PC-3 (cell line): ENCODE measurements at regions not wholly inside any gene's neighbourhood (a gene's known extent, or its start where the extent isn't known, plus 50 kb on each side); places are given as distances from the start of the nearest gene placed in this dataset.

Experiments
- ATAC-seq: fragments of 200-7000 bp; cut with Tn5 transposase; 2 replicates; pipeline ENCODE4 v1.9.1; 2020; ENCODE audit warnings: mild to moderate bottlenecking, moderate library complexity
- BruUV-seq: library from RNA; stranded (reverse); fragments of 400-500 nt; replicated peaks from 2 replicates; lab custom pipeline; 2021; lab: Mats Ljungman, UMichigan
- CTCF ChIA-PET: fragments of 300-600 bp; sonication (Branson Sonifier 250); formaldehyde crosslinking; loops from one replicate; lab custom pipeline; 2022; ENCODE audit warnings: antibody characterized with exemption; lab: Charles Lee
- POLR2A ChIA-PET: fragments of 300-600 bp; sonication (Branson Sonifier 250); formaldehyde crosslinking; loops from one replicate; lab custom pipeline; 2022; ENCODE audit warnings: antibody characterized with exemption; ENCODE audit not compliant: unreplicated experiment; lab: Charles Lee
- DNase-seq: peaks from one replicate; pipeline ENCODE4 v3.0.0-alpha.2; 2015
- H2AFZ ChIP-seq: fragments of 300-600 bp; sonication (generic); 2 replicates; pipeline ENCODE4 v1.6.0; 2016; ENCODE audit warnings: antibody characterized with exemption, low read length
- H3F3A ChIP-seq: fragments of 300-600 bp; sonication (generic); one replicate; pipeline ENCODE4 v1.6.0; 2017; ENCODE audit warnings: antibody characterized with exemption, low read length, control low read depth, mild to moderate bottlenecking; ENCODE audit not compliant: unreplicated experiment
- H3K27ac ChIP-seq: fragments of 300-600 bp; sonication (generic); 2 replicates; pipeline ENCODE4 v1.5.1; 2016; ENCODE audit warnings: mild to moderate bottlenecking, low read length
- H3K27me3 ChIP-seq: fragments of 300-600 bp; sonication (generic); 2 replicates; pipeline ENCODE4 v1.6.1; 2016; ENCODE audit warnings: low read length, mixed read lengths
- H3K36me3 ChIP-seq: fragments of 300-600 bp; sonication (generic); 2 replicates; pipeline ENCODE4 v1.6.1; 2016; ENCODE audit warnings: low read depth, mixed run types, low read length, mixed read lengths
- H3K4me1 ChIP-seq: fragments of 300-600 bp; sonication (generic); 2 replicates; pipeline ENCODE4 v1.5.1; 2016; ENCODE audit warnings: low read length; ENCODE audit not compliant: insufficient read depth
- H3K4me2 ChIP-seq: fragments of 300-600 bp; sonication (generic); 2 replicates; pipeline ENCODE4 v1.6.0; 2016; ENCODE audit warnings: low read length
- H3K4me3 ChIP-seq: fragments of 300-600 bp; sonication (generic); 2 replicates; pipeline ENCODE4 v1.5.1; 2016; ENCODE audit warnings: mild to moderate bottlenecking, low read length, mixed read lengths
- H3K79me2 ChIP-seq: fragments of 300-600 bp; sonication (generic); 2 replicates; pipeline ENCODE4 v1.6.1; 2017; ENCODE audit warnings: low read length, mixed read lengths
- H3K9ac ChIP-seq: fragments of 300-600 bp; sonication (generic); 2 replicates; pipeline ENCODE4 v1.6.0; 2016; ENCODE audit warnings: mild to moderate bottlenecking, low read length
- H3K9me2 ChIP-seq: fragments of 300-600 bp; sonication (generic); replicated peaks from 2 replicates; pipeline ENCODE4 v1.6.1; 2016; ENCODE audit warnings: mixed run types, low read length, mixed read lengths
- H3K9me3 ChIP-seq: fragments of 300-600 bp; sonication (generic); 2 replicates; pipeline ENCODE4 v1.6.1; 2016; ENCODE audit warnings: low read length, mixed read lengths
- H4K20me1 ChIP-seq: fragments of 300-600 bp; sonication (generic); 2 replicates; pipeline ENCODE4 v1.6.1; 2016; ENCODE audit warnings: low read length, mixed read lengths
- EZH2 ChIP-seq: fragments of 300-600 bp; sonication (generic); IDR thresholded peaks from one replicate; pipeline ENCODE4 v1.6.1; 2017; ENCODE audit warnings: antibody characterized with exemption, mild to moderate bottlenecking, low read length; ENCODE audit not compliant: unreplicated experiment
- EZH2phosphoT487 ChIP-seq: fragments of 300-600 bp; sonication (generic); IDR thresholded peaks from 2 replicates; pipeline ENCODE4 v1.6.1; 2018; ENCODE audit warnings: mild to moderate bottlenecking, antibody characterized with exemption, low read length, borderline replicate concordance
- intact Hi-C: fragments of 100-400 bp; cut with micrococcal nuclease; formaldehyde crosslinking; loops from 2 replicates; pipeline ENCODE4 v1.9.0; 2023
- TF ChIP-seq, protein P1 (sequence below): fragments of 300-600 bp; sonication (generic); conservative IDR thresholded peaks from 2 replicates; pipeline ENCODE4 v1.5.1; 2017; ENCODE audit warnings: antibody characterized with exemption, low read depth, mild to moderate bottlenecking, low read length

DNA sequence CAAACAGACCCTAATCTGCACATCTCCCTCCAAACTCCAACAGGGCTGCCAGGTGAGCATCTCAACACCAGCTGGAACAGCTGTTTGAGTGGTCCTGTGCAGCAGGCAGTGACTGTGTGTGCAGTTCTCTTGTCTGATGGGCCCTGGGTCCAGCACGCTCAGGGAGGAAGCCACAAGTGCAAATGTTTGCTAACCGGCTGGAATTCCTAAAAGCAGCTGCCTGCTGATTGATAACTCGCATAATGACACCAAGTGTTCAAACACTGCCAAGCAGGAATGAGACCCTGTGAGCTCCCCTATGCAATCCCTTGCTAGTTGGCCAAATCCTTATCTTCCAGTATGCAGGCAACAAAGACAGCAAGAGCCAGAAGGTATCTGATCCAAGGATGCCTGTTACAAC is 650.6 kb downstream of the CBLN4 start:
- BruUV-seq, result no TSS peak
- ATAC-seq, result no peak
- H3K9me3 ChIP-seq, result peaks cover 40% of the 10 kb centered on the region
- CTCF ChIA-PET, result no interaction called here
- POLR2A ChIA-PET, result no interaction called here
- H3K9ac ChIP-seq, result no peak overlapping the region
- H3K9me2 ChIP-seq, result no peaks in the 10 kb centered on the region
- no peak overlapping the region for H2AFZ ChIP-seq
- H3K27me3 ChIP-seq, result no peaks in the 10 kb centered on the region
- no peaks in the 10 kb centered on the region for H3K4me1 ChIP-seq
- intact Hi-C loops, result no loop called here
- no peak for DNase-seq
- no peaks in the 10 kb centered on the region for H3K36me3 ChIP-seq
- no peak overlapping the region for H3K27ac ChIP-seq
- no peaks in the 10 kb centered on the region for H3K79me2 ChIP-seq
- H3F3A ChIP-seq, result no peaks in the 10 kb centered on the region
- no peak overlapping the region for H3K4me3 ChIP-seq
- no peak overlapping the region for H3K4me2 ChIP-seq
- no peaks in the 10 kb centered on the region for H4K20me1 ChIP-seq
- TF ChIP-seq EZH2 (no peak), EZH2phosphoT487 (no peak)
- TF ChIP-seq, protein P1, sequence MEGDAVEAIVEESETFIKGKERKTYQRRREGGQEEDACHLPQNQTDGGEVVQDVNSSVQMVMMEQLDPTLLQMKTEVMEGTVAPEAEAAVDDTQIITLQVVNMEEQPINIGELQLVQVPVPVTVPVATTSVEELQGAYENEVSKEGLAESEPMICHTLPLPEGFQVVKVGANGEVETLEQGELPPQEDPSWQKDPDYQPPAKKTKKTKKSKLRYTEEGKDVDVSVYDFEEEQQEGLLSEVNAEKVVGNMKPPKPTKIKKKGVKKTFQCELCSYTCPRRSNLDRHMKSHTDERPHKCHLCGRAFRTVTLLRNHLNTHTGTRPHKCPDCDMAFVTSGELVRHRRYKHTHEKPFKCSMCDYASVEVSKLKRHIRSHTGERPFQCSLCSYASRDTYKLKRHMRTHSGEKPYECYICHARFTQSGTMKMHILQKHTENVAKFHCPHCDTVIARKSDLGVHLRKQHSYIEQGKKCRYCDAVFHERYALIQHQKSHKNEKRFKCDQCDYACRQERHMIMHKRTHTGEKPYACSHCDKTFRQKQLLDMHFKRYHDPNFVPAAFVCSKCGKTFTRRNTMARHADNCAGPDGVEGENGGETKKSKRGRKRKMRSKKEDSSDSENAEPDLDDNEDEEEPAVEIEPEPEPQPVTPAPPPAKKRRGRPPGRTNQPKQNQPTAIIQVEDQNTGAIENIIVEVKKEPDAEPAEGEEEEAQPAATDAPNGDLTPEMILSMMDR, result no peak

DNA sequence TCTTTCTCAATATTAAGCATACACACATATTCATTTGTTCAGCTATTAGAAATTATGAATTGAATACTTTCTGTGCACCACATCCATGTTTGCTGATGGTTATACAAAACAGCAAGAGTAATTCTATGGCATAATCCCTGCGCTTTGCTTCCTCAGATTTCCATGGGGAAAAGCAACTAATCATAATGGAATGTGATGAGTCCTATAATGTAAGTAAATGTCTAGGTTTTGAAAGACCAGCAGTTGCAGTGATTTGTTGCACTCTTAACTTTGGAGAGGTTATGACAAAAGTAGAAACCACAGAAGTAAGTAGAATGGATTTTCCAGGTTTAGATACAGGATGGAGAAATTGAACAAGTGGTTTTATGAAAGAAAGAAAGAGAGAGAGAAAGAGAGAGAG is 652.1 kb downstream of the CBLN4 start:
- Histone ChIP-seq H2AFZ (no peak overlapping the region), H3K27ac (no peak overlapping the region), H3K9me2 (no peaks in the 10 kb centered on the region), H3K27me3 (no peaks in the 10 kb centered on the region), H3F3A (no peaks in the 10 kb centered on the region), H3K4me3 (no peak overlapping the region), H3K4me2 (no peak overlapping the region), H4K20me1 (no peaks in the 10 kb centered on the region), H3K36me3 (no peaks in the 10 kb centered on the region), H3K9me3 (peaks cover 37% of the 10 kb centered on the region), H3K9ac (no peak overlapping the region), H3K4me1 (no peaks in the 10 kb centered on the region), H3K79me2 (no peaks in the 10 kb centered on the region)
- intact Hi-C loops, result no loop called here
- no peak for ATAC-seq
- peak; percentile 12 for DNase-seq
- TF ChIP-seq EZH2phosphoT487 (no peak), EZH2 (no peak)
- TF ChIP-seq, protein P1, result no peak
- BruUV-seq, result no TSS peak
- ChIA-PET CTCF (no interaction called here), POLR2A (no interaction called here)

DNA sequence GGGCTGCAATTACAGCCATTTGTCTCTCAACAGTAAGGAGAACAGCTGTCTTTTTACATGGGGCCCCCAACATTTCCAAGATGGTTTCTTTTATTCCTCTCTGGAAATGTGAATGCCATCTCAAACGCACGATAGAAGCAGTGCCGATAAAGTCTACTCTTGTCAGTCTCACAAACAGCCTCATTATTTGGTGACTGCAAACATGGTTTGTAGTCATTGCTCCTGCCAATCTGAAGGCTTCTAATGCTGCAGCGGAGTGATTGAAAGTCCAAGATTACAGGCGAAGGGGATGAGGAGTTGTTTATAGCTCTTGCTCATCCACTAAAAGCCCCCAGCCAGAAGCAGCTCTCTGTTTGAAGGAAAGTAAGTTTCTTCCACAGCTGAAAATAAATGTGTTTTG is 657.1 kb downstream of the CBLN4 start:
- ATAC-seq (no peak), DNase-seq (no peak)
- Histone ChIP-seq H3K27ac (no peak overlapping the region), H3K4me3 (no peak overlapping the region), H3K36me3 (no peaks in the 10 kb centered on the region), H2AFZ (no peak overlapping the region), H4K20me1 (no peaks in the 10 kb centered on the region), H3K4me2 (no peak overlapping the region), H3K9me3 (0 out of 2 replicates have a peak, but pooled peaks cover 13% of the 10 kb centered on the region), H3K79me2 (no peaks in the 10 kb centered on the region), H3K4me1 (no peaks in the 10 kb centered on the region), H3K9me2 (no peaks in the 10 kb centered on the region), H3F3A (no peaks in the 10 kb centered on the region), H3K9ac (no peak overlapping the region), H3K27me3 (no peaks in the 10 kb centered on the region)
- intact Hi-C loops, result no loop called here
- TF ChIP-seq, protein P1, result no peak
- no peak for TF ChIP-seq EZH2phosphoT487
- CTCF ChIA-PET, result no interaction called here
- BruUV-seq, result no TSS peak
- POLR2A ChIA-PET, result no interaction called here
